GM21529 (cell line): ENCODE measurements at regions not wholly inside any gene's neighbourhood (a gene's known extent, or its start where the extent isn't known, plus 50 kb on each side); places are given as distances from the start of the nearest gene placed in this dataset.

ENCODE experiments used
- ATAC-seq: cut with Tn5 transposase; IDR thresholded peaks from one replicate; pipeline ENCODE4 v1.9.1; 2021; ENCODE audit not compliant: unreplicated experiment

DNA sequence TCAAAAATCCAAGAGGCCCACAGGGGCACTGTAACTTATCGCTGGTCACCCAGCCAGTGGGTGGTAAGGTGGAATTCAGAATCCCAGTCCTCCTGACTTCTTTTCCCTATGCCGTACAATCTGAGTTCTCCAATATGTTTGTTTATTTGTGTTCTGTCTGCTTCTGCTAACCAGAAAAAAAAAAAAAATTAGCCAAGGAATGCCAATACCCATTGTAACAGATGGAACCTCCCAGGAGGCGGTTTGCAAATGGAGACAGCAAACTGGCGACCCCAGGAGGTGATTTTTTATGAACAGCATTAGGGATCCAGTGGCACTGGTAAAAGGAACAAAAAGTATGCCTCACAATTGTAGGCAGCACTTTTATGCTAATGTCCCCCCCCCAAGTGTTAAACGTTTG lies 189.0 kb upstream of the FGGY start:
- no peak for ATAC-seq

GRCh38 chr1:59108481-59109317 lies 188.2 kb upstream of the FGGY start:
- ATAC-seq = no peak

DNA sequence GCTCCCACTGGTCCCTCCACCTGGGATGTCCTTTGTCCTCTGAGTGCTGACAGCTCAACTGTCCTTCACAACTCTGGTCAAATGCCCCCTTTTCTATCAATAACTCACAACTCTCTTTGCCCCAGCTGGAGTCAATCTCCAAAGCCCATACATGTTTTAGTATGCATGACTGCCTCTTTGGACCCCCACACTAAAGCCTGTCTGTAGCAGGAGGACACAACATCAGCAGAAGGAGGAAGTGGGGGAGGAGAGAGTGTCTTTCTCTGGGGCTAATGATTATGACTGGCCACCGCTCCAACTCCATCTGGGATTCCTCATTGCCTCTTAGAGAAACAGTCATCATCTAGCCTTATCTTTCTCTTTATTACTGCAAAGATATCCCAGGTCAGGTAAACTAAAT lies 186.6 kb upstream of the FGGY start:
- no peak for ATAC-seq

DNA sequence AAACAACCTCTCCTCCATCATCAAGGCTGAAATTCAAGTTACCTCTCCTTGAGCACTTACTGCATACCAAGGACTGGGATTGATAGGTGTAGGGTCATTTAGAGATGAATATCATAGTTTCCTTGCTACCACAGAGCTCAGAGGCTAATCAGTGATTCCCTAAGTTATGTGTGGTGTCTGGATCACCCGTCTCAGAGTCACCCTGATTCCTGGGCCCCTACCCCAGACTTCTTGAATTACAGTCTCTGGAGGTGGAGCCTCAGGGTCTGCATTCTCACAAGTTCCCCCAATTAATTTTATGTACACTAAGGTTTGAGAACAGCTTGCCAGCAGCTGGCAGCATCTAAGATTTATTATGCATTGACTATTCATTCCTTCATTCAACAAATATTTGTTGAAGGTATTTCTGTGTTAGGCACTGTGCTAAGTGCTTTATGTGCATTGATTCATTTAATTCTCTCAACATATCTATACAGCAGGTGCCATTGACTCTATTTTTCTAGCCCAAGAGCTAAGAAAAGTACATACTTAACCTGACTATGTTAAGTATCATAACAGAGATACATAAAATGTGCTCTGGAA lies 182.9 kb upstream of the FGGY start:
- no peak for ATAC-seq

DNA sequence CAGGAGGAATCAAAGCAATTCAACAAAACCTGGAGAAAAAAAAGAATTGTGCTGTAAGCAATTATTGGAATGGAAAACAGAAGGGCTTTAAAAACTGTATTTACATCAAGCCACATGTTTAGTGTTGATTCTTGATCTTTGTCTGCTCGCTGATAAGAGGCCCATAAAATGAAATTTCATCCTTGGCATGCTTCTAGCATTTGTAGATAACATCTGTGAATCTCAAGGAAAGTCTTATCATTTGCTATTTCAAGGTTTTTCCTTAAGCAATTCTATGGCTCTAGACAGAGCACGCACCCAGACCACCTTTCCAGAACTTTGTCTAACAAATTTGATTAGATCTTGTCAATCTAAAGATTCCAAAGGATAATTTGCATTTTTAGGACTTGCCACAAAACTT lies 181.0 kb upstream of the FGGY start:
- ATAC-seq = no peak

DNA sequence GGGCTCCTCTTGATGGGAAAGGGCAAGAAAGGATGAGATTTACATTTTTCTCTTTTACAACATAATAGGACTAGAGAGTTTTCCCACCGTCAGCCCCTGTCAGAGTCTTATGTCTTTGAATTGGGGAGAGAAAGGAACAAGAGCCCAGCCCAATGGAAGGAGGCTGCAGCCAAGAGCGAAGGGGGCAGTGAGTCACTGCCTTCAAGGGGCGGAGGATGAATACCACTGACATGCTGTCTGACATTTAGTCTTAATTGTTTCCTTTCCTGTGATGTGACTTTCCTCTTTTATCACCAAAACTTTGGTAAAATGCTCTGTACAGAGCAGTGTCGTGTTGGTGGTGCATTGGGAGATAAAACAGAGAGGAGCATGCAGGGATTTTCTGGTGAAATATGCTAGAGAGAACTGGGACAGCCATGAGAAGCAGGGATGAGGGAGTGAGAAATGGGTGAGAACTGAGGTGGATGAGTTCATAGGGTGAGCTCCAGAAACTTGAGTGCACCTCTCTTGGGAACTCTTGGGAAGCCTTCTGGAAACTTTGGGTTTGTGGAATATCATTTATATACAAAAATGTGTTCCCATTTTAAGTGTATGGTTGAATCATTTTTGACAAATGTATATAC lies 179.9 kb upstream of the FGGY start:
- ATAC-seq = no peak

DNA sequence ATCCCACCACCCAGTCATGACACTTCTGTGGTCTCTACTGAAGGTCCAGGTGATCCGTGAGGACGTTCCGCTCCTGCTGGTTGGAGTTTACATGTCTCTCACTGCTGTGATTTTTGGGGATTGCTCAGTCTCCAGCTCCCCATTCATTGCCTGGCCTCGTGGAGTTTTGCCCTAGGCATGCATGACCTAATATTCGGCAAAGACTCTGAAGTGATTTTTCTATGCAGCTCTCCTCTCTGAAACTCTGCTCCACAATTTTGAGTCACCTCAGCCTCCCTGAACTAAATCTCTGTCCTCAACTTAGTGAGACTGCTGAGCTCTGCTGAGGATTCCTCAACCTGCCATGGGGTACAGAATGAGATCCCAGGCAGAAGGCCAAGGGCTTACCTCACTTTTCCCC lies 174.4 kb upstream of the FGGY start:
- no peak for ATAC-seq

- ATAC-seq = no peak
Observed at GRCh38 chr1:59123081-59123681, 173.7 kb upstream of the FGGY start.

GRCh38 chr1:59124166-59124565 lies 172.7 kb upstream of the FGGY start:
- ATAC-seq = no peak

GRCh38 chr1:59125154-59125553 lies 171.7 kb upstream of the FGGY start:
- no peak for ATAC-seq

GRCh38 chr1:59125676-59126320 lies 171.1 kb upstream of the FGGY start:
- no peak for ATAC-seq

GRCh38 chr1:59126366-59126765 lies 170.5 kb upstream of the FGGY start:
- no peak for ATAC-seq

DNA sequence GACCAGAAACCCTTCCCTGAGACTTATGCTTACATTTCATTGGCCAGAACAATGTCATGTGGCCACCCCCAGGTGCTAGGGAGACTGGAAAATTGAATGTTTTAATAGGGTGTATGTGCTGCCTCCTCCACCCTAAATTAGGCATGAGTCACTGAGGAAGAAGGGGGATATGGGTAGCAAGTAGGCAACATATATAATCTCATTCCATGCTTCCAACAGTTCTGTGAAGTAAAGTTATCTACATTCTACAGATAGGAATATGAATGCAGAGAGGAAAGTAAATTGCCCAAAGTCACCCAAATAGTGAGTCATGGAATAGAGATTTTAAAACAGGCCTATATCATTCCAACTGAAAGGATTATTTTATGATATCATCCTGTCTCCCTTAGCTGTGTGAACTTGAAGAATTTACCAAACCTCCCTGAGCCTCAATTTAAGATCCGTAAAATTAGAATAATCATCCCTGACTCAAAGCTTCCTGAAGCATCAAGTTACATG lies 168.6 kb upstream of the FGGY start:
- ATAC-seq = no peak

GRCh38 chr1:59128784-59129227 lies 168.1 kb upstream of the FGGY start:
- no peak for ATAC-seq

DNA sequence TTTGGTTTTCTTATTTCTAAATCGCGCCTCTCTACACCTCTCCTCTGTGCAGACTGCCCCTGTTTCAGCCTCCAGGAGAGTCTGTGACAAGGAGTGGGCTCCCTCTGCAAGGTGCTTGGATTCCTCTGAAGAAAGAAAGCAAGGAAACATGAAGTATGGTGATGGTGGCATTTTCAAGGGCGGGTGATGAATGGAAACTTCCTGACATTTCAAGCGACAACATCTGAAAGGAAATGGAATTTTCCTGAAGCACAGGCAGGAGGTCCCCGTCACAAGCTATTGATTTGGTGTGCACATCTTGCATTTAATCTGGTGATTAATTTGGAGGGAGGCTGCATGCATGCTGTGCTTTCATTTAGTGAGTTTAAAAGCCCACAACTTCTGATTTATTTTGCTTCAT lies 164.6 kb upstream of the FGGY start:
- ATAC-seq = no peak

DNA sequence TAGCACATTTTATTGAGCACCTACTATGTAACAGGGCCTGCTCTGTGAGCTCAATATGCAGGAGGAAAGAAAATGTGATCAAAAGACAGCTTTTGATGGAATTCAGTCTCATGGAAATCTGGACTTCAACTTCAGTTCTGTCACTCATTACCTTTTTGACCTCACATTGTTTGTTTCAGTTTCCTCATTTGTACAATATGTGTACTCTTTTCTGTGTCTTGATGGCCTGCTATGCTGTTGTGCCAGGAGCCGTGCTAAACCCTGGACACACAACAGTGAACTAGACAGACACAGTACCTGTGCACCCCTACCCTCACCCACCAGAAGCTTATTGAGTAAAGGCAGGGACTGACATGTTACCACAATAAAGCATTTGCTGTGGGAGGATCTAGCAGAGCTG lies 162.9 kb upstream of the FGGY start:
- no peak for ATAC-seq

- ATAC-seq = no peak
Observed at GRCh38 chr1:59135761-59136255, 161.1 kb upstream of the FGGY start.

DNA sequence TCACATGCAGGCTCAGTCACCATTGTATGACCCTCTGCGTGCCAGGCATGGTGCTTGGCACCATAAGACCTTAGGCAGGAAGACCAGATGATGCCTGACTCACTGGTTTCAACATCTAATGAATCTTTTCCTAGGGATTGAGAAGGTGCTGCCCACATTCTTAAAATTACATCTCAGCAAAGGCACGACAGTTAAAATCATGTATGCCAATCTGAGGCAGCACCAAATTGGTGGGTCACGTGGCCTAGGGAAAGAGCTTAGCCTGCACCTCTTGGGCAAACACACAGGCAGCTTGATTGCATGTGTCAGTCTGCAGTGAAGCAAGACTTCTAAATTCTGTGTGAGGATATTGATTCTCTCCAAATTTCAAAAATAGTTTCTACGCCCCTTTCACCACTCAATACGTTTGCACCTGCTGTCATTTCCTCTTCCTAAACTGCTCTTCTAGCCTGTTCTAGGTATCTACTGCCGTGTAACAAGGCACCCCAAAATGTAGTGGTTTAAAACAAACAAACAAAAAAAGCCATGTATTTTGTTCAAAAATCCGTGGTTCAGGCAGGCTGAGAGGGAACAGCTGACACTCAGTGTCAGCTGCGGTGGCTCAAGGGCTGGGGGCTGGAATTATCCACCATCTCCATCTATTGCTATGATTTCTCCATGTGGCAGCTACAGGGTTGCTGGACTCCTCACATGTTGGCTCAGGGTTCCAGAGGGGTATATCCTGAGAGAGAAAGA lies 160.2 kb upstream of the FGGY start:
- ATAC-seq = no peak

GRCh38 chr1:59137276-59137615 lies 159.6 kb upstream of the FGGY start:
- no peak for ATAC-seq

DNA sequence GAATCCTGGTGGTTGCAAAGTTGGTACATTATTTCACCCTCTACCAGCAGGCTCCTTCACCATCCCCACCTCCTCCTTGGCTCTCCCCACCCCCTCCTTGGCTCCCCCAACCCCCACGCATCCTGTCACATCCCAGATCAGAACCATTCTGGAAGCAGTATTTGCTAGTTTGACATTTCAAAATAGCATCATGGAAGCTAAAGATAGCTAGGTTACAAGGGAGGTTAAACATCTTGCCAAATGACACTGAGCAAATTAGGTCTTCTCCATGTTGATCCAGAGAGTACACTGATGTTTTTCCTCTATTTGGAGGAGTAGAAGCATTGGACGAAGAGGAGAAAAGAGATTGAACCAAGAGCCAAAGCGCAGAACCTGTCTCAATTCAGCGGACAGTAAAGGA lies 158.9 kb upstream of the FGGY start:
- ATAC-seq = no peak
